ENCODE measurements at regions not wholly inside any gene's neighbourhood (a gene's known extent, or its start where the extent isn't known, plus 50 kb on each side); places are given as distances from the start of the nearest gene placed in this dataset.
"Not testable (repeated sequence)": the region's sequence is repeated elsewhere in the genome, so short reads cannot be mapped to it uniquely, and the experiment has no call there.

DNA sequence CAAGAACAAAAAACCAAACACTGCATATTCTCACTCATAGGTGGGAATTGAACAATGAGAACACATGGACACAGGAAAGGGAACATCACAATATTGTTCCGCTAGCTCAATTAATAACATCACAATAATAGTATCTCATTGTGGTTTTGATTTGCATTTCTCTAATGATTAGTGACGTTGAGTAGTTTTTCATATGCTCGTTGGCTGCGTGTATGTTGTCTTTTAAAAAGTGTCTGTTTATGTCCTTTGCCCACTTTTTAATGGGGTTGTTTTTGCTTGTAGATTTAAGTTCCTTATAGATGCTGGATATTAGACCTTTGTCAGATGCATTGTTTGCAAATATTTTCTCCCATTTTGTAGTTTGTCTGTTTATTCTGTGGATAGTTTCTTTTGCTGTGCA lies 312.9 kb downstream of the DOK5 start:
- not testable (repeated sequence) for TF ChIP-seq ZSCAN29 (IDR thresholded peaks at IDR 0.05); CHD2 (IDR thresholded peaks at IDR 0.05; ENCODE audit: borderline replicate concordance, low read depth, low read length)
- TF ChIP-seq, protein P1, sequence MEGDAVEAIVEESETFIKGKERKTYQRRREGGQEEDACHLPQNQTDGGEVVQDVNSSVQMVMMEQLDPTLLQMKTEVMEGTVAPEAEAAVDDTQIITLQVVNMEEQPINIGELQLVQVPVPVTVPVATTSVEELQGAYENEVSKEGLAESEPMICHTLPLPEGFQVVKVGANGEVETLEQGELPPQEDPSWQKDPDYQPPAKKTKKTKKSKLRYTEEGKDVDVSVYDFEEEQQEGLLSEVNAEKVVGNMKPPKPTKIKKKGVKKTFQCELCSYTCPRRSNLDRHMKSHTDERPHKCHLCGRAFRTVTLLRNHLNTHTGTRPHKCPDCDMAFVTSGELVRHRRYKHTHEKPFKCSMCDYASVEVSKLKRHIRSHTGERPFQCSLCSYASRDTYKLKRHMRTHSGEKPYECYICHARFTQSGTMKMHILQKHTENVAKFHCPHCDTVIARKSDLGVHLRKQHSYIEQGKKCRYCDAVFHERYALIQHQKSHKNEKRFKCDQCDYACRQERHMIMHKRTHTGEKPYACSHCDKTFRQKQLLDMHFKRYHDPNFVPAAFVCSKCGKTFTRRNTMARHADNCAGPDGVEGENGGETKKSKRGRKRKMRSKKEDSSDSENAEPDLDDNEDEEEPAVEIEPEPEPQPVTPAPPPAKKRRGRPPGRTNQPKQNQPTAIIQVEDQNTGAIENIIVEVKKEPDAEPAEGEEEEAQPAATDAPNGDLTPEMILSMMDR (IDR thresholded peaks at IDR 0.05 in 2 of 3, conservative IDR thresholded peaks at IDR 0.05 in 1 of 3; ENCODE audit: control insufficient read depth in 2 of 3, extremely low read depth in 1 of 3, insufficient read depth in 1 of 3, low read depth in 3 of 3, low read length in 3 of 3), result not testable (repeated sequence)

All from GM12878 (cell line).